Chondrocyte (in vitro differentiated cells): ENCODE measurements at regions not wholly inside any gene's neighbourhood (a gene's known extent, or its start where the extent isn't known, plus 50 kb on each side); places are given as distances from the start of the nearest gene placed in this dataset.
"Not testable (repeated sequence)": the region's sequence is repeated elsewhere in the genome, so short reads cannot be mapped to it uniquely, and the experiment has no call there.

Source experiments
- DNase-seq: peaks from one replicate; pipeline ENCODE4 v3.0.0; 2021; ENCODE audit warnings: mixed read lengths, low spot score
- H3K27ac Mint-ChIP-seq: one replicate; pipeline ENCODE4 v1.8.0; 2021; ENCODE audit warnings: mild to moderate bottlenecking, moderate library complexity, mixed read lengths; ENCODE audit not compliant: unreplicated experiment
- H3K27me3 Mint-ChIP-seq: 2 replicates; pipeline ENCODE4 v1.8.0; 2021; ENCODE audit warnings: low read depth, mixed read lengths
- H3K36me3 Mint-ChIP-seq: 2 replicates; pipeline ENCODE4 v1.8.0; 2021; ENCODE audit warnings: low read depth, mixed read lengths
- H3K4me1 Mint-ChIP-seq: 2 replicates; pipeline ENCODE4 v1.8.0; 2021; ENCODE audit warnings: low read depth, mild to moderate bottlenecking, mixed read lengths
- H3K4me3 Mint-ChIP-seq: one replicate; pipeline ENCODE4 v1.8.0; 2021; ENCODE audit warnings: mild to moderate bottlenecking, moderate library complexity, mixed read lengths; ENCODE audit not compliant: unreplicated experiment
- H3K9me3 Mint-ChIP-seq: 2 replicates; pipeline ENCODE4 v1.8.0; 2021; ENCODE audit warnings: low read depth, mixed read lengths
- TF ChIP-seq, protein P1 (sequence below): fragments of 200-600 bp; sonication (generic); IDR thresholded peaks from 2 replicates; pipeline ENCODE4 v1.5.0; 2021; ENCODE audit warnings: antibody characterized with exemption, mild to moderate bottlenecking, moderate library complexity

DNA sequence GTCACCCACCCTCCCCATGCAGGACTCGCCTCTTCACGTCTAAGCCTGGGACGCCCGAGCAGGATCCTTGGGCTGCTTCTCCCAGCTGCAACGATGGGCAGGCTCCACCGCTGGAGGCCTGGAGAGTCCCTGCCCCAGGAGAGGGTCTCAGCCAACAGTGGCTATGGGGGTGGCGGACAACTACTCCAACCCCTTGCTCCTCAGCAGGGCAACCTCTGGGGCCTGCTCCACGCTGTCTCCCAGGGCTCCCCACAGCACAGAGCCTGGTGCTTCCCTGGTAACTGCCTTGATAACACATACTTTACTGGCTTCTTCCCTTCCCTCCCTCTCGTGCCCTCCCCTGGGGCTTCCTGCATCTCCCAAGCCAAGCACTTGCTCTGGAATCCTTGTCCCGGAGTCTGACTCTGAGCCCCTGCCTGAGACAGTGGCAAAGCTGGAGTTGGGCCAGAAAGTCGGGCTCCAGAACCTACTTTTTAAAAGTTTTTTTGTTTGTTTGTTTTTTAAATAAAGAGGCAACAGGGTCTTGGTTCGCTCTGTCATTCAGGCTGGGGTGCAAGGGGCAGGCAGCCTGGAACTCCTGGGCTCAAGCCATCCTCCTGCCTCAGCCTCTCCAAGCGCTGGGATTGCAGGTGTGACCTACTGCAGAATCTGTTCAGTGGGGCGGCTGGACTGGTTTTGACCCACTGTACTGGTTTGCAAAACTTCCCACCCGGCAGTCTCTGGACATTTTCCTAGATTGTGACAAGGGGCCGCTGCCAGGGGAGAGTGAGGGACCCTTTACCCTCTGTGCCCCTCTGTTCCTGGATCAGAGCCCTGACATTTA, 99.4 kb downstream of the TNFRSF13B start:
- DNase-seq: no peak
- H3K4me3 Mint-ChIP-seq: no peak overlapping the region
- peaks cover 12% of the 10 kb centered on the region for H3K27me3 Mint-ChIP-seq
- TF ChIP-seq, protein P1, sequence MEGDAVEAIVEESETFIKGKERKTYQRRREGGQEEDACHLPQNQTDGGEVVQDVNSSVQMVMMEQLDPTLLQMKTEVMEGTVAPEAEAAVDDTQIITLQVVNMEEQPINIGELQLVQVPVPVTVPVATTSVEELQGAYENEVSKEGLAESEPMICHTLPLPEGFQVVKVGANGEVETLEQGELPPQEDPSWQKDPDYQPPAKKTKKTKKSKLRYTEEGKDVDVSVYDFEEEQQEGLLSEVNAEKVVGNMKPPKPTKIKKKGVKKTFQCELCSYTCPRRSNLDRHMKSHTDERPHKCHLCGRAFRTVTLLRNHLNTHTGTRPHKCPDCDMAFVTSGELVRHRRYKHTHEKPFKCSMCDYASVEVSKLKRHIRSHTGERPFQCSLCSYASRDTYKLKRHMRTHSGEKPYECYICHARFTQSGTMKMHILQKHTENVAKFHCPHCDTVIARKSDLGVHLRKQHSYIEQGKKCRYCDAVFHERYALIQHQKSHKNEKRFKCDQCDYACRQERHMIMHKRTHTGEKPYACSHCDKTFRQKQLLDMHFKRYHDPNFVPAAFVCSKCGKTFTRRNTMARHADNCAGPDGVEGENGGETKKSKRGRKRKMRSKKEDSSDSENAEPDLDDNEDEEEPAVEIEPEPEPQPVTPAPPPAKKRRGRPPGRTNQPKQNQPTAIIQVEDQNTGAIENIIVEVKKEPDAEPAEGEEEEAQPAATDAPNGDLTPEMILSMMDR: no peak
- peaks cover 7% of the 10 kb centered on the region for H3K9me3 Mint-ChIP-seq
- H3K4me1 Mint-ChIP-seq: peaks cover 9% of the 10 kb centered on the region
- no peaks in the 10 kb centered on the region for H3K36me3 Mint-ChIP-seq
- no peak overlapping the region for H3K27ac Mint-ChIP-seq

DNA sequence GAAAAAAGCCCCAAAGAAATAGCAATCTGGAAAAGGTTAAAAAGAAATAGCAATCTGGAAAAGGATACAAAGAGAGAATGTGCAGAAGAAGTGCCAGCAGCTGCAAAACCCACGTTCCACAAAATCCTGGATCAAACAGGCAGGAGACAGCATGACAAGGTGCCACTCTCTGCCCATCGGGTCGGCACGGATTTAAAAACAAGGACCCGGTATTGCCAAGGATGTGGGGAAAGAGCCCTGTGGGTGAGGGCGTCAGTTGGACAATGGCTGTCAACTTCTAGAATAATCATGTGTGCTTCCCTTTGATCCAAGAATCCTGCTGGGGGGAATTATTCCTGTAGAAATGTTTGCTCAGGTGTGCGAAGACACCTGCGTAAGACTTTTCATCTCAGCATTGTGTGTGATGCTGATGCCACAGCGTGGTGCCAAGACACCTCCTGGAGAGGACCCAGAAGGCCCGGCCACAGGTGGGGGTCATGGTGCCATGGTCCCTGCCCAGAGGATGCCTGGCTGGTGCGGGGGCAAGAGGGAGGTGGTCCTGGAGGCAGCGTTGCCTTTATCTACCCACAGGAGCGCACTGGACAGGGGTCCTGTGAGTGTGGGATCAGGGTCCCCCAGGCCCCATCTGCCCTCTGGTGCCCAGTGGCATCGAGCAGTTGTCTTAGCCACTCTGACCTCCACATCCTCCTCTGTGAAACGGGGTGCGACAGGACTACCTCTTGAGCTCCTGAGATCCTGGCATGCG, 100.3 kb downstream of the TNFRSF13B start:
- H3K36me3 Mint-ChIP-seq, H3K4me3 Mint-ChIP-seq, DNase-seq, H3K27ac Mint-ChIP-seq, H3K4me1 Mint-ChIP-seq, H3K9me3 Mint-ChIP-seq: not testable (repeated sequence)
- peaks cover 12% of the 10 kb centered on the region for H3K27me3 Mint-ChIP-seq

DNA sequence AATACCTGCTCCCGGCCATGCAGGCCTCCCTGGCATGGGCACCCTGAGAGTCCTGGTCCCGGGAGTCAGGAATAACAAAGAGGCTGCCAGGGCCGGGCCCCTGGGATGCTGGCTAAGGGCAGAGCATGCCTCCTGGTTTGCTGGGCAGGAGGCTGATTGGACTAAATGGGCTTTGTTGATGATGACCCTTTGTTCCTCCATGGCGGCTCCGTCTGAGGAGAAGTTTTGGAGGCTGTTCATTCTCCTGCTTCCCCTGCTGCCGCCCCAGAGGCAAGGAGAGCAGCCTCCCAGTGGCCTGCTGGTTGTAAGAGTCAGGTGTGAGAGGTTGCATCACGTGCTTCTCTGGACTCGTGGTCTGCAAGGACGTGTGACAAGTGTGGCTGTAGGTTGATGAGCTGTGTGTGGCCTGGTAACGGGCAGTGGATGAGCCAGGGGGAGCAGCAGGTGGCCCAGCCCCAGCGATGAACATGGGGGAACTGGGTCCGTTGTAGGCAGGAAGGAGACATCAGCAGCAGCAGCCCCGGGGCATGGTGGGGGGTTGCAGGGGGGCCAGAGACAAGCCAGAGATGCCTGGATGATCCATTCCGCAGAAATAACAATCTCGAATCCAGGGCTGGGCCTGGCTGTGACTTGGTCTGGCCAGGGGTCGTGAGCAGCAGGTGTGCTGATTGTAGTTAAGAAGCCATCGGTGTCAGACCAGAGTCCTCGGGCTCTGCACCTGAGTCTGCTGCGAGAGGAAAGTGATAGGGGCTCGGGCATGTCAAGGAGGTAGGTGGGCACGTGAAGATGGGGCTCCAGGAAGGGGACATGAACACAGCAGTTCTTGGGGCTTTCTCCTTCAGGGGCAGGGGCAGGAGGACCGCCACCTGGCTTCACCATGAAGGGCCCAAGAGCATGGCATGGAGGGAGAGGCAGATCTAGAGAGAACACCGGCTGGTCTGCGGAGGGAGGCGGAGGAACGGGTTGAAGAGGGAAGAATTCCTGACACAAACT, 101.4 kb downstream of the TNFRSF13B start:
- DNase-seq: no peak
- TF ChIP-seq, protein P1: no peak
- H3K27ac Mint-ChIP-seq: no peak overlapping the region
- H3K4me1 Mint-ChIP-seq: peaks cover 8% of the 10 kb centered on the region
- no peaks in the 10 kb centered on the region for H3K9me3 Mint-ChIP-seq
- peaks cover 12% of the 10 kb centered on the region for H3K27me3 Mint-ChIP-seq
- H3K4me3 Mint-ChIP-seq: no peak overlapping the region
- no peaks in the 10 kb centered on the region for H3K36me3 Mint-ChIP-seq

DNA sequence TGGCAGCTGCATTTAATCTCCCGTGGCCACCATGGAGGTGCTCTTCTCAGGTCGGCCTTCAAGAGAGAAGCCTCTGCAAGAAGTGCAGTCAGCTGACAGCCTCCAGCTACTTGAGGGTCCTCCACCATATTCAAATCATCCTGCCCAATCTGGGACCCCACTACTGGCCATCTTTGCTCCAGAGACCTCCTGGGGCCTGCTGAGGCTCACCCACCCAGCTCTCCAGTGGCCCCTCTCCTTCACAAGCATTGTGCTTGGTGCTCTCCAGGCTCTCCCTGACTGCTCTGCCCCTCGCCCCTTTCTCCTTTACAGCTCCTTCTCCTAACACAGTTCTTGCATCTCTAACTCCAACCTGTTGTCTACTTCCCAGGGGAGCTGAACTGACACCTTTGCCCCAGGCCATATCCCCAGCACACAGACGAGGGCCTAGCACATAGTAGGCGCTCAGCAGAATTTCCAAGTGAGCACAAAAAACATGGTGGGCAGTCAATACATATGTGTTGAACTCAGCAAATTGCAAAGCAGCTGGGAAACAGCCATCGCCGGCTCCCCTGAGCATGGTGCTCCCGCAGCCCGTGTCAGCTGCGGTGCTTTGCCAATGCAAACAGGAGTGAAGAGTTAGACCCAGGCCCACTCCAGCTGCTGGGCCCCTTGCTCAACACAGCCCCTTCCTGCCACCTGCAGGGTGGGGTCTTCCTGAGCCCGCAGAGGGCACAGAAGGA, 102.2 kb downstream of the TNFRSF13B start:
- not testable (repeated sequence) for H3K36me3 Mint-ChIP-seq, H3K4me1 Mint-ChIP-seq, H3K9me3 Mint-ChIP-seq, H3K27ac Mint-ChIP-seq, H3K4me3 Mint-ChIP-seq, DNase-seq
- H3K27me3 Mint-ChIP-seq: peaks cover 12% of the 10 kb centered on the region

DNA sequence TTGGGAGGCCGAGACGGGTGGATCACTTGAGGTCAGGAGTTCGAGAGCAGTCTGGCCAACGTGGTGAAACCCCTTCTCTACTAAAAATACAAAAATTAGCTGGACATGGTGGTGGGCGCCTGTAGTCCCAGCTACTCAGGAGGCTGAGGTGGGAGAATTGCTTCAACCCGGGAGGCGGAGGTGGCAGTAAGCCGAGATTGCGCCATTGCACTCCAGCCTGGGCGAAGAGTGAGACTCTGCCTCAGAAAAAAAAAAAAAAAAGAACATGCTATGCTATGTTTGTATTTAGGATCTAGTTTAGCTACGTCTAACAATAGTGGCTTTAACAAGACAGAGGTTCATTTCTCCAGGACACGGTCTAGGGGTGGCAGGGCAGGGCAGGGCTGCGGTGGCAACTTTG, 103.3 kb downstream of the TNFRSF13B start:
- not testable (repeated sequence) for H3K4me3 Mint-ChIP-seq, DNase-seq, H3K27ac Mint-ChIP-seq, H3K4me1 Mint-ChIP-seq, H3K9me3 Mint-ChIP-seq, H3K36me3 Mint-ChIP-seq
- peaks cover 10% of the 10 kb centered on the region for H3K27me3 Mint-ChIP-seq

DNA sequence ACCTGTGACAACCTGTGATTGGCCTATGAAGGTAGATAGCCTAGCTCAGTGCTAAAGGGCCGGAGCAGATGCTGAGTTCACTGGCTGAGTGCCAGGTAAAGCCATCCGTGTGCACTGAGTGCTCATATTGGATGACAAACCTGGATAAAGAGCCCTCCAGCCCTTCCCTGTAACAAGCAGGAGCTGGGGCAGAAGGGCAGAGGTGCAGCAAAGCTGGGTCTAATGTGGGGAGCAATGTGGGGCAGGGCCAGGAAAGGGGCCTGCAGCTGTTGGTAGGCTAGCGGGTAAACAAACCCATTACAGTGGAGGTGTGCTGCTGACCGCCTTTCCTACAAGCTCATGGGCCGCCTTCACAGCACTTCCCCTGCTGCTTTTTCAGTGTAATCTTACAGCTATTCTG, 104.4 kb downstream of the TNFRSF13B start:
- H3K27me3 Mint-ChIP-seq: peaks cover 10% of the 10 kb centered on the region
- H3K27ac Mint-ChIP-seq, DNase-seq, H3K4me1 Mint-ChIP-seq, H3K36me3 Mint-ChIP-seq, H3K9me3 Mint-ChIP-seq, H3K4me3 Mint-ChIP-seq: not testable (repeated sequence)

DNA sequence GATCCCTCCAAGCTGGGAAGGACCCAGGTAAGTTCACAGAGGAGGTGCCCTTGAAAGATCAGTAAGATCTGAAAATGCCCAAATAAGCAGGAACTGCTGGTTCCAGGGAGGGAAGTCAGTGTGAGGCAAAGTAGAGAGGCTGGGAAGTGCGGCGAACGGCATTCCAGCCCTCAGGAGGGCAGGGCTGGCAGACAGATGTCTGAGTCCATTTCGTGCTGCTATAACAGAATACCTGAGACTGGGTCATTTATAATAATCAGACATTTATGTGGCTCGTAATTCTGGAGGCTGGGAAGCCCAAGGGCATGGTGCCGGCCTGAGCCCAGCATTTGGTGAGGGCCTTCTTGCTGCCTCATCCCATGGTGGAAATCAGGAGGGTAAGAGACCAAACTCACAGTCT, 105.1 kb downstream of the TNFRSF13B start:
- not testable (repeated sequence) for H3K36me3 Mint-ChIP-seq, H3K27ac Mint-ChIP-seq, H3K4me1 Mint-ChIP-seq, DNase-seq, H3K9me3 Mint-ChIP-seq, H3K4me3 Mint-ChIP-seq
- peaks cover 10% of the 10 kb centered on the region for H3K27me3 Mint-ChIP-seq
